NCI-H2227 treated with DMSO at 0.1 percent for 48 hours (cell line): ENCODE measurements at regions not wholly inside any gene's neighbourhood (a gene's known extent, or its start where the extent isn't known, plus 50 kb on each side); places are given as distances from the start of the nearest gene placed in this dataset.
"Not testable (repeated sequence)": the region's sequence is repeated elsewhere in the genome, so short reads cannot be mapped to it uniquely, and the experiment has no call there.

ENCODE experiments used
- DNase-seq: peaks from one replicate; lab custom pipeline; 2025; lab: John Stamatoyannopoulos, UW

GRCh38 chr11:115630214-115630613 is 126.0 kb upstream of the CADM1 start:
- DNase-seq: no peak

DNA sequence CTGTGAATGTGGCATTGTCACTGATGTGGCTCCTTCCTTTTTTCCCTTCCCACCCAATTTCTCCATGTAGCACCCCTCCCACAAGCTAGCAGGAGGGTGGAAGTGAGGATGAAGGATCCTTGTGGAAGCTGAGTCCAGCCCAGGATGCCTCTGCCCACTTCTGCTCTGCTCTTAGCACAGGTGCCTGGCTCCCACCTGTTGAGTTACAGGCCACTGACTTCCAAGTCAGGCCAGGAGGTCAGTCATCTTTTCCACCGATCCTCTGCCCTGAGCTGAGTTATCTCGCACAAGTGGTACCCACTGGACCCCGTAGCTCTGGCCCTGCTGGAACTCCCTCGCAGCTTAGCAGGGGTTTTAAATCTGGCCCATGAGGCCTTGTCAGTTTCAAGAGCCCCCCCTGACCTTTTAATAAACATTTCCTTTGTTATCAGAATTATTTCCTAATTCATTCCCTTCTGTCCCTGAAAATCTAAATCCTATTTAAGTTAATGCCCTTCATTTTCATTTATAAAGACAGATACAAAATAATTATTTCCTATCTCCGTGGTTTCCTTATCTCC is 125.3 kb upstream of the CADM1 start:
- DNase-seq: no peak

GRCh38 chr11:115627666-115628460 is 123.6 kb upstream of the CADM1 start:
- no peak for DNase-seq

- DNase-seq: no peak
Measured at GRCh38 chr11:115627071-115627470, 122.9 kb upstream of the CADM1 start.

- no peak for DNase-seq
Measured at GRCh38 chr11:115626414-115626813, 122.2 kb upstream of the CADM1 start.

- DNase-seq: no peak
Measured at GRCh38 chr11:115625502-115625901, 121.3 kb upstream of the CADM1 start.

DNA sequence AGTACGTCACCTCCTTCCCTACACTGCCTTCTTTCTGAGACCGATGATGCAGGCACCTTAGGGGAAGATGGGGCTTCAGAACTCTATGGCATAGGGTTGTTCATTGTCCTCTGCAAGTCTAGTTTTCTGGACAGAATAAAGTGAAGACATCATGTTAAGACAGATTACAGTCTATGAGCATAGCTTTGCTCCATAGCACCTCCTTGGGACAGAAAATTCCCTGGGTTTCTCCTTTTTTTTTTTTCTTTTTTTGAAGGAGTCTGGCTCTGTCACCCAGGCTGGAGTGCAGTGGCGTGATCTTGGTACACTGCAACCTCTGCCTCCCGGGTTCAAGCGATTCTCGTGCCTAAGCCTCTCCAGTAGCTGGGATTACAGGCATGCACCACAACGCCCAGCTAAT is 119.8 kb upstream of the CADM1 start:
- DNase-seq: no peak

GRCh38 chr11:115623021-115623451 is 118.8 kb upstream of the CADM1 start:
- no peak for DNase-seq

- no peak for DNase-seq
Measured at GRCh38 chr11:115618428-115618827, 114.2 kb upstream of the CADM1 start.

DNA sequence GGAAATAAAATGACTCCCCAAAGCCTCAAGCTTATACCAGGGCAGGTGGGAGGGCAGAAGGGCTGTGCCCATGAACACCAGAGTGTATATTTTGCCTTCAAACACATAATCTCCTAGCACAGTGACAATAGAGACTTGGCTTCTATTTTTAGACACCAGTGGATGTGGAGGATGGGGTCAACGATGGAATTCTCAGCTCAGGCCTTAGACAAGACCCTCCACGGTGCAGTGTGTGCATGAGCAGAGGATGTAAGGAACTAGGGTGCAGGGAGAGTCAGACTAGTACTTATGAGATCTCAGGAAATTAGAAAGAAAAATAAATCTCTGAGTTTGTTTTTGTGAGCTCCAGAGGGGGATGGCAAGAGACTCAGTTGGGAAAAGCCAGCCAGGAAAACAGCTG is 113.6 kb upstream of the CADM1 start:
- DNase-seq: no peak

GRCh38 chr11:115616971-115617370 is 112.8 kb upstream of the CADM1 start:
- DNase-seq: no peak

GRCh38 chr11:115613986-115614632 is 109.9 kb upstream of the CADM1 start:
- DNase-seq: no peak

DNA sequence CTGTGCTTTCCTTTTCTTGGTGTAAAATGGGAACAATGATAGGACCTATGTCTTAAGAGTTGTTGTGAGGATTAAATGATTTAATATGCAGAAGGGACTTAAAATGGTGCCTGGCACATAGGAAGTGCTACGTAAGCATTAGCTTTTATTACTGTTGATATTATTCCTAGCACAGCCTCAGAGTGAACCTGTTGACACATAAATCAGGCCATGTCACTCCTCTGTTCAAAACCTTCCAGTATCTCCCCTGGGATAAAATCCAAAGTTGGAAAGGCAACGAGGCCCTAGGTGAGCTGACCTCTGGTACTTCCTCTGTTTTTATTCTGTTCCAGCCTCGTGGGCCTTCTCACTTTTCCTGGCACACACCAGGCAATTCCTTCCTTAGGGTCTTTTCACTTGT is 108.8 kb upstream of the CADM1 start:
- DNase-seq: no peak

- no peak for DNase-seq
Measured at GRCh38 chr11:115612046-115612730, 108.0 kb upstream of the CADM1 start.

- DNase-seq: no peak
Measured at GRCh38 chr11:115611343-115611742, 107.1 kb upstream of the CADM1 start.

- no peak for DNase-seq
Measured at GRCh38 chr11:115610908-115611307, 106.7 kb upstream of the CADM1 start.

- DNase-seq: not testable (repeated sequence)
Measured at GRCh38 chr11:115610234-115610633, 106.0 kb upstream of the CADM1 start.

- DNase-seq: no peak
Measured at GRCh38 chr11:115608976-115609375, 104.8 kb upstream of the CADM1 start.

- no peak for DNase-seq
Measured at GRCh38 chr11:115607621-115608221, 103.5 kb upstream of the CADM1 start.

DNA sequence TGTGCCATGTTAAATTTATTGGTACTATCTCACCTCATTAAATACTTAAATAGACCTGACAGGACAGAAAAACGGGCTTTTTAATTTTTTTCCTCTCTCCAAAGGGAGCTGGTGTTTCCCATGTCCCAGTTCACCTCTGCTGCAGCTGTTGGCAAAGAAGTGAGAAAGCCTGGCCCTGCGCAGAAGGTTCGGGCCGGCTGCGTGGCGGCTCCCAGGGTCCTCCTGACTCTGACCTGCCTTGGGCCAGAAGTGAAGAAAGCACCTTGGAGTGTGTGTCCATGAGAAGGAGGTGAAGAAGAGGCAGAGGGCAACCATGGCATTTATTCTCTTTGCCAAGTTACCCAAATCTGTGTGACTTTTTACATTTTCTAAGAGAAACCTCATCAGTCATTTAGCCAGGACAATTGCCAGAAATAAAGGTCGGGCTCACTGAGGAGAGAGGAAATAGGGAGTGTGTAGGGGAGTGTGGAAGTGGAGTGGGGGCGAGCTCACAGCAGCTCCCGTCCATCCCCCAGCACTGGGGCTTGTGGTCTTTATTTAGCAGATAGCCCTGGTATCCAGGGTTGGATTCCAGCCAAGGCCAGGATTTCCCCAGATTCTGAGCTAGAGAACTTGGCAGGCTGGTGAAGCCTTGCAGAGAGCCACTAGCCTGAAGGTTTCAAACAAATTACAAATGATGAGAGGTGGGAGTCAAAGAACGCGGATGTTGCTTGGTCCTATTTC is 102.4 kb upstream of the CADM1 start:
- no peak for DNase-seq

- DNase-seq: no peak
Measured at GRCh38 chr11:115605871-115606497, 101.8 kb upstream of the CADM1 start.
